SJCRH30 (cell line): ENCODE measurements at regions not wholly inside any gene's neighbourhood (a gene's known extent, or its start where the extent isn't known, plus 50 kb on each side); places are given as distances from the start of the nearest gene placed in this dataset.
"Not testable (repeated sequence)": the region's sequence is repeated elsewhere in the genome, so short reads cannot be mapped to it uniquely, and the experiment has no call there.

Experiments
- DNase-seq, 2 experiments: peaks; one replicate each; pipeline ENCODE4 v3.0.0-alpha.2; 2015 to 2020
- H3K27ac ChIP-seq: fragments of 250-450 bp; sonication (Bioruptor Pico); 2 replicates; pipeline ENCODE4 v1.5.1; 2020; ENCODE audit warnings: mild to moderate bottlenecking, moderate library complexity
- H3K27me3 ChIP-seq: fragments of 250-450 bp; sonication (Bioruptor Pico); 2 replicates; pipeline ENCODE4 v1.5.1; 2020; ENCODE audit warnings: mild to moderate bottlenecking, moderate library complexity
- H3K36me3 ChIP-seq: fragments of 250-450 bp; sonication (Bioruptor Pico); 2 replicates; pipeline ENCODE4 v1.5.1; 2020; ENCODE audit warnings: mild to moderate bottlenecking, moderate library complexity
- H3K4me1 ChIP-seq: fragments of 250-450 bp; sonication (Bioruptor Pico); 2 replicates; pipeline ENCODE4 v1.5.1; 2020; ENCODE audit warnings: mild to moderate bottlenecking, moderate library complexity
- H3K4me3 ChIP-seq: fragments of 250-450 bp; sonication (Bioruptor Pico); 2 replicates; pipeline ENCODE4 v1.5.1; 2020; ENCODE audit warnings: mild to moderate bottlenecking, moderate library complexity
- H3K9me3 ChIP-seq: fragments of 250-450 bp; sonication (Bioruptor Pico); replicated peaks from 2 replicates; pipeline ENCODE4 v1.5.1; 2020; ENCODE audit warnings: mild to moderate bottlenecking, moderate library complexity

GRCh38 chr1:67599085-67599484 is 85.9 kb upstream of the GADD45A start:
- no peak overlapping the region for H3K4me3 ChIP-seq
- H3K27ac ChIP-seq, result no peak overlapping the region
- no peaks in the 10 kb centered on the region for H3K9me3 ChIP-seq
- peaks cover 5% of the 10 kb centered on the region; the same call in 1 of the 2 replicates for H3K4me1 ChIP-seq
- H3K36me3 ChIP-seq, result no peaks in the 10 kb centered on the region
- no peak for DNase-seq
- no peaks in the 10 kb centered on the region for H3K27me3 ChIP-seq

GRCh38 chr1:67601539-67601938 is 83.5 kb upstream of the GADD45A start:
- Histone ChIP-seq H3K9me3 (no peaks in the 10 kb centered on the region), H3K27me3 (no peaks in the 10 kb centered on the region; the same call in 1 of the 2 replicates), H3K4me1 (peaks cover 14% of the 10 kb centered on the region; the same call in 1 of the 2 replicates), H3K27ac (no peak overlapping the region), H3K36me3 (no peaks in the 10 kb centered on the region), H3K4me3 (no peak overlapping the region)
- DNase-seq, result no peak

- H3K4me1 ChIP-seq, result peaks cover 14% of the 10 kb centered on the region; the same call in 1 of the 2 replicates
- H3K9me3 ChIP-seq, result no peaks in the 10 kb centered on the region
- no peak overlapping the region for H3K4me3 ChIP-seq
- no peak for DNase-seq
- H3K36me3 ChIP-seq, result no peaks in the 10 kb centered on the region
- H3K27me3 ChIP-seq, result no peaks in the 10 kb centered on the region; the same call in 1 of the 2 replicates
- no peak overlapping the region for H3K27ac ChIP-seq
Measured at GRCh38 chr1:67601955-67602354, 83.0 kb upstream of the GADD45A start.

GRCh38 chr1:67604778-67605177 is 80.2 kb upstream of the GADD45A start:
- Histone ChIP-seq H3K4me1 (peaks cover 14% of the 10 kb centered on the region; the same call in 1 of the 2 replicates), H3K9me3 (no peaks in the 10 kb centered on the region), H3K36me3 (no peaks in the 10 kb centered on the region), H3K27me3 (no peaks in the 10 kb centered on the region; the same call in 1 of the 2 replicates), H3K27ac (no peak overlapping the region), H3K4me3 (peak overlapping the region; percentile 19)
- no peak for DNase-seq

GRCh38 chr1:67605209-67605780 is 79.7 kb upstream of the GADD45A start:
- no peak for DNase-seq
- H3K4me3 ChIP-seq, result peak overlapping the region; percentile 19; the same call in 1 of the 2 replicates
- no peaks in the 10 kb centered on the region; the same call in 1 of the 2 replicates for H3K27me3 ChIP-seq
- no peaks in the 10 kb centered on the region for H3K36me3 ChIP-seq
- H3K4me1 ChIP-seq, result peaks cover 14% of the 10 kb centered on the region; the same call in 1 of the 2 replicates
- no peaks in the 10 kb centered on the region for H3K9me3 ChIP-seq
- H3K27ac ChIP-seq, result no peak overlapping the region

- H3K27ac ChIP-seq, result no peak overlapping the region
Measured at GRCh38 chr1:67607286-67607685, 77.7 kb upstream of the GADD45A start.

GRCh38 chr1:67607699-67608098 is 77.3 kb upstream of the GADD45A start:
- no peak for DNase-seq
- no peaks in the 10 kb centered on the region; the same call in 1 of the 2 replicates for H3K27me3 ChIP-seq
- H3K4me1 ChIP-seq, result peaks cover 14% of the 10 kb centered on the region; the same call in 1 of the 2 replicates
- no peaks in the 10 kb centered on the region for H3K36me3 ChIP-seq
- no peak overlapping the region for H3K27ac ChIP-seq
- H3K4me3 ChIP-seq, result no peak overlapping the region
- no peaks in the 10 kb centered on the region for H3K9me3 ChIP-seq

More at GRCh38 chr1:67607286-67607685, 77.7 kb upstream of the GADD45A start:
- Histone ChIP-seq H3K36me3 (no peaks in the 10 kb centered on the region), H3K4me3 (no peak overlapping the region), H3K9me3 (no peaks in the 10 kb centered on the region), H3K4me1 (peaks cover 14% of the 10 kb centered on the region; the same call in 1 of the 2 replicates), H3K27me3 (no peaks in the 10 kb centered on the region; the same call in 1 of the 2 replicates)
- no peak for DNase-seq

- no peak for DNase-seq
- H3K27ac ChIP-seq, result no peak overlapping the region
- peaks cover 11% of the 10 kb centered on the region; the same call in 1 of the 2 replicates for H3K4me1 ChIP-seq
- H3K36me3 ChIP-seq, result no peaks in the 10 kb centered on the region
- H3K4me3 ChIP-seq, result no peak overlapping the region
- no peaks in the 10 kb centered on the region for H3K9me3 ChIP-seq
- H3K27me3 ChIP-seq, result no peaks in the 10 kb centered on the region; the same call in 1 of the 2 replicates
Measured at GRCh38 chr1:67608661-67609576, 76.1 kb upstream of the GADD45A start.

- H3K27me3 ChIP-seq, result no peaks in the 10 kb centered on the region; the same call in 1 of the 2 replicates
- DNase-seq, result no peak
- H3K27ac ChIP-seq, result no peak overlapping the region
- H3K4me3 ChIP-seq, result no peak overlapping the region
- no peaks in the 10 kb centered on the region for H3K36me3 ChIP-seq
- no peaks in the 10 kb centered on the region; the same call in 1 of the 2 replicates for H3K9me3 ChIP-seq
- peaks cover 4% of the 10 kb centered on the region; the same call in 1 of the 2 replicates for H3K4me1 ChIP-seq
Measured at GRCh38 chr1:67609577-67610341, 75.2 kb upstream of the GADD45A start.

GRCh38 chr1:67610450-67610849 is 74.6 kb upstream of the GADD45A start:
- Histone ChIP-seq H3K4me1 (no peaks in the 10 kb centered on the region), H3K36me3 (no peaks in the 10 kb centered on the region), H3K27me3 (no peaks in the 10 kb centered on the region), H3K4me3 (no peak overlapping the region), H3K9me3 (no peaks in the 10 kb centered on the region; the same call in 1 of the 2 replicates), H3K27ac (no peak overlapping the region)
- no peak for DNase-seq

GRCh38 chr1:67611846-67612245 is 73.2 kb upstream of the GADD45A start:
- Histone ChIP-seq H3K4me3 (no peak overlapping the region), H3K27me3 (no peaks in the 10 kb centered on the region), H3K36me3 (no peaks in the 10 kb centered on the region), H3K4me1 (no peaks in the 10 kb centered on the region), H3K27ac (no peak overlapping the region), H3K9me3 (no peaks in the 10 kb centered on the region; the same call in 1 of the 2 replicates)
- DNase-seq, result no peak

- H3K36me3 ChIP-seq, result no peaks in the 10 kb centered on the region
- H3K27me3 ChIP-seq, result no peaks in the 10 kb centered on the region
- no peaks in the 10 kb centered on the region for H3K4me1 ChIP-seq
- H3K27ac ChIP-seq, result no peak overlapping the region
- no peaks in the 10 kb centered on the region; the same call in 1 of the 2 replicates for H3K9me3 ChIP-seq
- H3K4me3 ChIP-seq, result no peak overlapping the region
- peak in 1 of 2 experiments; percentile 47 for DNase-seq
Measured at GRCh38 chr1:67612788-67613241, 72.2 kb upstream of the GADD45A start.

- H3K36me3 ChIP-seq, H3K9me3 ChIP-seq, DNase-seq, H3K4me1 ChIP-seq, H3K27me3 ChIP-seq, H3K4me3 ChIP-seq, H3K27ac ChIP-seq: not testable (repeated sequence)
Measured at GRCh38 chr1:67613479-67613878, 71.5 kb upstream of the GADD45A start.

GRCh38 chr1:67614511-67614934 is 70.5 kb upstream of the GADD45A start:
- Histone ChIP-seq H3K9me3 (no peaks in the 10 kb centered on the region; the same call in 1 of the 2 replicates), H3K4me3 (no peak overlapping the region), H3K36me3 (no peaks in the 10 kb centered on the region), H3K4me1 (peaks cover 6% of the 10 kb centered on the region; the same call in 1 of the 2 replicates), H3K27me3 (no peaks in the 10 kb centered on the region), H3K27ac (no peak overlapping the region)
- DNase-seq, result no peak
